HEK293 (cell line): ENCODE measurements at regions not wholly inside any gene's neighbourhood (a gene's known extent, or its start where the extent isn't known, plus 50 kb on each side); places are given as distances from the start of the nearest gene placed in this dataset.

Experiments used
- CTCF ChIA-PET: fragments of 350-600 bp; formaldehyde crosslinking; extraction: SDS; loops from one replicate; lab custom pipeline; 2021; ENCODE audit warnings: antibody characterized with exemption; lab: Yijun Ruan, JAX
- POLR2A ChIA-PET: fragments of 300-600 bp; formaldehyde crosslinking; extraction: SDS; loops from one replicate; lab custom pipeline; 2020; ENCODE audit warnings: antibody characterized with exemption, inconsistent platforms; lab: Yijun Ruan, JAX
- H3K27ac ChIP-seq: fragments of 200-500 bp; sonication (Bioruptor generic); 2 replicates; pipeline ENCODE4 v1.5.1; 2014; ENCODE audit warnings: low read depth, low read length, control low read depth, inconsistent platforms; ENCODE audit errors: extremely low read depth
- H3K36me3 ChIP-seq, 2 experiments: fragments of 200-500 bp in 1 of 2; sonication (Bioruptor generic) in 1 of 2; 1 replicate in 1 of 2; 2 replicates in 1 of 2; pipeline ENCODE4 v1.5.1; 2014 to 2017; ENCODE audit warnings: inconsistent platforms in 2 of 2, low read length in 2 of 2; ENCODE audit not compliant: control insufficient read depth in 2 of 2, insufficient read depth in 1 of 2
- H3K4me1 ChIP-seq: fragments of 200-500 bp; sonication (Bioruptor generic); 2 replicates; pipeline ENCODE4 v1.5.1; 2014; ENCODE audit warnings: mild to moderate bottlenecking, low read length, inconsistent platforms; ENCODE audit not compliant: control insufficient read depth, insufficient read depth
- H3K4me3 ChIP-seq: 2 replicates; pipeline ENCODE4 v1.5.1; 2011; ENCODE audit warnings: low read depth, mild to moderate bottlenecking, control low read depth, low read length, moderate library complexity
- H3K9me3 ChIP-seq: fragments of 200-500 bp; sonication (Bioruptor generic); 2 replicates; pipeline ENCODE4 v1.5.1; 2014; ENCODE audit warnings: low read depth, low read length, inconsistent platforms; ENCODE audit not compliant: control insufficient read depth, insufficient read depth
- BCL11A ChIP-seq: fragments of 450-650 bp; formaldehyde crosslinking; IDR thresholded peaks from 2 replicates; pipeline ENCODE4 v1.5.1; 2016; ENCODE audit warnings: low read depth, missing biosample characterization, missing genetic modification characterization
- FEZF1 ChIP-seq: fragments of 450-650 bp; formaldehyde crosslinking; IDR thresholded peaks from 2 replicates; pipeline ENCODE4 v1.5.1; 2016; ENCODE audit warnings: missing biosample characterization, missing genetic modification characterization
- KLF16 ChIP-seq: fragments of 450-650 bp; formaldehyde crosslinking; IDR thresholded peaks from 2 replicates; pipeline ENCODE4 v1.5.1; 2017; ENCODE audit warnings: missing biosample characterization, missing genetic modification characterization
- KLF8 ChIP-seq: fragments of 450-650 bp; formaldehyde crosslinking; IDR thresholded peaks from 2 replicates; pipeline ENCODE4 v1.5.1; 2016; ENCODE audit warnings: missing biosample characterization, missing genetic modification characterization
- SCRT1 ChIP-seq: fragments of 450-650 bp; formaldehyde crosslinking; IDR thresholded peaks from 2 replicates; pipeline ENCODE4 v1.5.1; 2016; ENCODE audit warnings: missing biosample characterization, missing genetic modification characterization, borderline replicate concordance
- ZBTB1 ChIP-seq: fragments of 450-650 bp; formaldehyde crosslinking; IDR thresholded peaks from 2 replicates; pipeline ENCODE4 v1.5.1; 2016; ENCODE audit warnings: missing biosample characterization, missing genetic modification characterization
- ZBTB21 ChIP-seq: fragments of 450-650 bp; formaldehyde crosslinking; IDR thresholded peaks from 2 replicates; pipeline ENCODE4 v1.5.1; 2017; ENCODE audit warnings: missing biosample characterization, missing genetic modification characterization
- ZFP69B ChIP-seq: fragments of 450-650 bp; formaldehyde crosslinking; IDR thresholded peaks from 2 replicates; pipeline ENCODE4 v1.5.1; 2016; ENCODE audit warnings: missing biosample characterization, missing genetic modification characterization
- ZNF169 ChIP-seq: fragments of 450-650 bp; formaldehyde crosslinking; IDR thresholded peaks from 2 replicates; pipeline ENCODE4 v1.5.1; 2016; ENCODE audit warnings: missing biosample characterization, missing genetic modification characterization
- ZNF311 ChIP-seq: fragments of 450-650 bp; formaldehyde crosslinking; IDR thresholded peaks from 2 replicates; pipeline ENCODE4 v1.5.1; 2017; ENCODE audit warnings: missing biosample characterization, missing genetic modification characterization, borderline replicate concordance
- ZNF335 ChIP-seq: fragments of 450-650 bp; formaldehyde crosslinking; conservative IDR thresholded peaks from 2 replicates; pipeline ENCODE4 v1.5.1; 2016; ENCODE audit warnings: missing biosample characterization, missing genetic modification characterization
- ZNF530 ChIP-seq: fragments of 450-650 bp; formaldehyde crosslinking; IDR thresholded peaks from 2 replicates; pipeline ENCODE4 v1.5.1; 2016; ENCODE audit warnings: low read depth, missing biosample characterization, missing genetic modification characterization
- ZNF623 ChIP-seq: fragments of 450-650 bp; formaldehyde crosslinking; IDR thresholded peaks from 2 replicates; pipeline ENCODE4 v1.5.1; 2016; ENCODE audit warnings: missing biosample characterization, missing genetic modification characterization
- ZNF624 ChIP-seq: fragments of 450-650 bp; formaldehyde crosslinking; IDR thresholded peaks from 2 replicates; pipeline ENCODE4 v1.5.1; 2017; ENCODE audit warnings: missing biosample characterization, missing genetic modification characterization
- ZNF658 ChIP-seq: fragments of 450-650 bp; formaldehyde crosslinking; IDR thresholded peaks from 2 replicates; pipeline ENCODE4; 2016; ENCODE audit warnings: missing biosample characterization, missing genetic modification characterization
- TF ChIP-seq, protein P1 (sequence below): fragments of 450-650 bp; formaldehyde crosslinking; IDR thresholded peaks from 2 replicates; pipeline ENCODE4 v1.5.0; 2017; ENCODE audit warnings: missing biosample characterization, missing genetic modification characterization, borderline replicate concordance
- TF ChIP-seq, protein P2 (sequence below): fragments of 450-650 bp; formaldehyde crosslinking; IDR thresholded peaks from 2 replicates; pipeline ENCODE4 v1.5.1; 2016; ENCODE audit warnings: missing biosample characterization, missing genetic modification characterization
- TF ChIP-seq, protein P3 (sequence below): fragments of 450-650 bp; formaldehyde crosslinking; IDR thresholded peaks from 2 replicates; pipeline ENCODE4 v1.5.1; 2016; ENCODE audit warnings: missing biosample characterization, missing genetic modification characterization
- TF ChIP-seq, protein P4 (sequence below): fragments of 450-650 bp; formaldehyde crosslinking; IDR thresholded peaks from 2 replicates; pipeline ENCODE4 v1.5.1; 2016; ENCODE audit warnings: missing biosample characterization, missing genetic modification characterization, low read depth
- TF ChIP-seq, protein P5 (sequence below): fragments of 450-650 bp; formaldehyde crosslinking; IDR thresholded peaks from 2 replicates; pipeline ENCODE4 v1.5.1; 2017; ENCODE audit warnings: missing biosample characterization, missing genetic modification characterization
- TF ChIP-seq, protein P6 (sequence below): IDR thresholded peaks from 2 replicates; pipeline ENCODE4 v1.6.1; 2011; ENCODE audit warnings: mild to moderate bottlenecking, low read depth, low read length, borderline replicate concordance

DNA sequence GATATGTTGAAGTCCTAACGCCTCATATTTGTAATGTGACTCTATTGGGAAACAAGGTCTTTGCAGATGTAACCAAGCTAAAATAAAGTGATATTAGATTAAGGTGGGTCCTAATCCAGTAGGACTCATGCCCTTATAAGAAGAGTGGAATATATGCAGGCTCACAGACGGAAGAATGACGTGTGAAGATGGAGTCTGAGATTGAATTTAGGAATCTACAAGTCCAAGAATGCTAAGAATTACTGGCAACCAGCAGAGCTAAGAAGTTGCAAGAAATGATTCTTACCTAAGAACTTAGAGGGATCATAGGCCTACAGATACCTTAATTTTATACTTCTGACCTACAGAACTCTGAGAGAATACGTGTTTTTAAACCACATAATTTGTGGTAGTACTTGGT lies 350.0 kb upstream of the ST8SIA4 start:
- H3K4me1 ChIP-seq = no peaks in the 10 kb centered on the region
- no peaks in the 10 kb centered on the region for H3K36me3 ChIP-seq

DNA sequence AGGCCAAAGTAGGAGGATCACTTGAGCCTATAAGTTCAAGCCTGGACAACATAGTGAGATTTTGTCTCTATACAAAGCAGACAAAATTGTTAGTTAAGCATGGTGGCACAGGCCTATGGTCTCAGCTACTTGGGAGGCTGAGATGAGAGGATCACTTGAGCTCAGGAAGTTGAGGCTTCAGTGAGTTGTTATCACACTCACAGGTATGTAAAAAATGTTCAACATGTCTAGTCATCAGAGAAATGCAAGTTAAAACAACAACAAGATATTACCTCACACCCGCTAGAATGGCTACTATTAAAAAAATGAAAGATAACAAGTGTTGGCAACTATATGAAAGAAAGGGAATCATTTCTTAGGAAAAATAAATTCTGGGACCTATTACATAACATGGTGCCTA lies 341.5 kb upstream of the ST8SIA4 start:
- TF ChIP-seq ZNF311 (tag by site-specific recombination) (no peak), ZNF623 (tag by site-specific recombination) (no peak)
- ChIA-PET CTCF (interaction anchor here (0.6 kb wide), 1 partner anchor 86 kb away, joined by 3 read pairs; no protein-coding TSS in a partner anchor), POLR2A (no interaction called here)

More for the DNA sequence above, 350.0 kb upstream of the ST8SIA4 start:
- Histone ChIP-seq H3K27ac (no peak overlapping the region), H3K4me3 (no peak overlapping the region), H3K9me3 (no peaks in the 10 kb centered on the region)
- POLR2A ChIA-PET = no interaction called here
- CTCF ChIA-PET = interaction anchor here (0.6 kb wide), 1 partner anchor 87 kb away, joined by 3 read pairs; no protein-coding TSS in a partner anchor
- TF ChIP-seq FEZF1 (tag by site-specific recombination) = no peak
- TF ChIP-seq, protein P1, sequence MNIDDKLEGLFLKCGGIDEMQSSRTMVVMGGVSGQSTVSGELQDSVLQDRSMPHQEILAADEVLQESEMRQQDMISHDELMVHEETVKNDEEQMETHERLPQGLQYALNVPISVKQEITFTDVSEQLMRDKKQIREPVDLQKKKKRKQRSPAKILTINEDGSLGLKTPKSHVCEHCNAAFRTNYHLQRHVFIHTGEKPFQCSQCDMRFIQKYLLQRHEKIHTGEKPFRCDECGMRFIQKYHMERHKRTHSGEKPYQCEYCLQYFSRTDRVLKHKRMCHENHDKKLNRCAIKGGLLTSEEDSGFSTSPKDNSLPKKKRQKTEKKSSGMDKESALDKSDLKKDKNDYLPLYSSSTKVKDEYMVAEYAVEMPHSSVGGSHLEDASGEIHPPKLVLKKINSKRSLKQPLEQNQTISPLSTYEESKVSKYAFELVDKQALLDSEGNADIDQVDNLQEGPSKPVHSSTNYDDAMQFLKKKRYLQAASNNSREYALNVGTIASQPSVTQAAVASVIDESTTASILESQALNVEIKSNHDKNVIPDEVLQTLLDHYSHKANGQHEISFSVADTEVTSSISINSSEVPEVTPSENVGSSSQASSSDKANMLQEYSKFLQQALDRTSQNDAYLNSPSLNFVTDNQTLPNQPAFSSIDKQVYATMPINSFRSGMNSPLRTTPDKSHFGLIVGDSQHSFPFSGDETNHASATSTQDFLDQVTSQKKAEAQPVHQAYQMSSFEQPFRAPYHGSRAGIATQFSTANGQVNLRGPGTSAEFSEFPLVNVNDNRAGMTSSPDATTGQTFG (tag by site-specific recombination) = no peak
- no peak for TF ChIP-seq ZNF530
- TF ChIP-seq, protein P2, sequence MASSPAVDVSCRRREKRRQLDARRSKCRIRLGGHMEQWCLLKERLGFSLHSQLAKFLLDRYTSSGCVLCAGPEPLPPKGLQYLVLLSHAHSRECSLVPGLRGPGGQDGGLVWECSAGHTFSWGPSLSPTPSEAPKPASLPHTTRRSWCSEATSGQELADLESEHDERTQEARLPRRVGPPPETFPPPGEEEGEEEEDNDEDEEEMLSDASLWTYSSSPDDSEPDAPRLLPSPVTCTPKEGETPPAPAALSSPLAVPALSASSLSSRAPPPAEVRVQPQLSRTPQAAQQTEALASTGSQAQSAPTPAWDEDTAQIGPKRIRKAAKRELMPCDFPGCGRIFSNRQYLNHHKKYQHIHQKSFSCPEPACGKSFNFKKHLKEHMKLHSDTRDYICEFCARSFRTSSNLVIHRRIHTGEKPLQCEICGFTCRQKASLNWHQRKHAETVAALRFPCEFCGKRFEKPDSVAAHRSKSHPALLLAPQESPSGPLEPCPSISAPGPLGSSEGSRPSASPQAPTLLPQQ (tag by site-specific recombination) = no peak
- no peak for TF ChIP-seq BCL11A (tag by site-specific recombination)
- no peak for TF ChIP-seq ZNF311 (tag by site-specific recombination)
- TF ChIP-seq ZFP69B = no peak
- TF ChIP-seq SCRT1 (tag by site-specific recombination) = no peak
- TF ChIP-seq, protein P3, sequence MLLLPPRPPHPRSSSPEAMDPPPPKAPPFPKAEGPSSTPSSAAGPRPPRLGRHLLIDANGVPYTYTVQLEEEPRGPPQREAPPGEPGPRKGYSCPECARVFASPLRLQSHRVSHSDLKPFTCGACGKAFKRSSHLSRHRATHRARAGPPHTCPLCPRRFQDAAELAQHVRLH (tag by site-specific recombination) = no peak
- no peak for TF ChIP-seq ZNF658 (tag by site-specific recombination)
- TF ChIP-seq, protein P4, sequence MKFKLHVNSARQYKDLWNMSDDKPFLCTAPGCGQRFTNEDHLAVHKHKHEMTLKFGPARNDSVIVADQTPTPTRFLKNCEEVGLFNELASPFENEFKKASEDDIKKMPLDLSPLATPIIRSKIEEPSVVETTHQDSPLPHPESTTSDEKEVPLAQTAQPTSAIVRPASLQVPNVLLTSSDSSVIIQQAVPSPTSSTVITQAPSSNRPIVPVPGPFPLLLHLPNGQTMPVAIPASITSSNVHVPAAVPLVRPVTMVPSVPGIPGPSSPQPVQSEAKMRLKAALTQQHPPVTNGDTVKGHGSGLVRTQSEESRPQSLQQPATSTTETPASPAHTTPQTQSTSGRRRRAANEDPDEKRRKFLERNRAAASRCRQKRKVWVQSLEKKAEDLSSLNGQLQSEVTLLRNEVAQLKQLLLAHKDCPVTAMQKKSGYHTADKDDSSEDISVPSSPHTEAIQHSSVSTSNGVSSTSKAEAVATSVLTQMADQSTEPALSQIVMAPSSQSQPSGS = no peak
- TF ChIP-seq ZBTB1 (tag by site-specific recombination) = no peak
- TF ChIP-seq KLF8 (tag by site-specific recombination) = no peak
- no peak for TF ChIP-seq ZNF169
- TF ChIP-seq, protein P5, sequence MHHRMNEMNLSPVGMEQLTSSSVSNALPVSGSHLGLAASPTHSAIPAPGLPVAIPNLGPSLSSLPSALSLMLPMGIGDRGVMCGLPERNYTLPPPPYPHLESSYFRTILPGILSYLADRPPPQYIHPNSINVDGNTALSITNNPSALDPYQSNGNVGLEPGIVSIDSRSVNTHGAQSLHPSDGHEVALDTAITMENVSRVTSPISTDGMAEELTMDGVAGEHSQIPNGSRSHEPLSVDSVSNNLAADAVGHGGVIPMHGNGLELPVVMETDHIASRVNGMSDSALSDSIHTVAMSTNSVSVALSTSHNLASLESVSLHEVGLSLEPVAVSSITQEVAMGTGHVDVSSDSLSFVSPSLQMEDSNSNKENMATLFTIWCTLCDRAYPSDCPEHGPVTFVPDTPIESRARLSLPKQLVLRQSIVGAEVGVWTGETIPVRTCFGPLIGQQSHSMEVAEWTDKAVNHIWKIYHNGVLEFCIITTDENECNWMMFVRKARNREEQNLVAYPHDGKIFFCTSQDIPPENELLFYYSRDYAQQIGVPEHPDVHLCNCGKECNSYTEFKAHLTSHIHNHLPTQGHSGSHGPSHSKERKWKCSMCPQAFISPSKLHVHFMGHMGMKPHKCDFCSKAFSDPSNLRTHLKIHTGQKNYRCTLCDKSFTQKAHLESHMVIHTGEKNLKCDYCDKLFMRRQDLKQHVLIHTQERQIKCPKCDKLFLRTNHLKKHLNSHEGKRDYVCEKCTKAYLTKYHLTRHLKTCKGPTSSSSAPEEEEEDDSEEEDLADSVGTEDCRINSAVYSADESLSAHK (tag by site-specific recombination) = no peak
- TF ChIP-seq KLF16 (tag by site-specific recombination) = no peak
- TF ChIP-seq, protein P6, sequence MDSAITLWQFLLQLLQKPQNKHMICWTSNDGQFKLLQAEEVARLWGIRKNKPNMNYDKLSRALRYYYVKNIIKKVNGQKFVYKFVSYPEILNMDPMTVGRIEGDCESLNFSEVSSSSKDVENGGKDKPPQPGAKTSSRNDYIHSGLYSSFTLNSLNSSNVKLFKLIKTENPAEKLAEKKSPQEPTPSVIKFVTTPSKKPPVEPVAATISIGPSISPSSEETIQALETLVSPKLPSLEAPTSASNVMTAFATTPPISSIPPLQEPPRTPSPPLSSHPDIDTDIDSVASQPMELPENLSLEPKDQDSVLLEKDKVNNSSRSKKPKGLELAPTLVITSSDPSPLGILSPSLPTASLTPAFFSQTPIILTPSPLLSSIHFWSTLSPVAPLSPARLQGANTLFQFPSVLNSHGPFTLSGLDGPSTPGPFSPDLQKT = no peak
- no peak for TF ChIP-seq ZBTB21
- TF ChIP-seq ZNF335 (tag by site-specific recombination) = no peak
- TF ChIP-seq ZNF624 (tag by site-specific recombination) = no peak

More for the DNA sequence above, 341.5 kb upstream of the ST8SIA4 start:
- no peaks in the 10 kb centered on the region for H3K9me3 ChIP-seq
- H3K36me3 ChIP-seq = no peaks in the 10 kb centered on the region
- H3K27ac ChIP-seq = no peak overlapping the region
- no peak overlapping the region for H3K4me3 ChIP-seq
- H3K4me1 ChIP-seq = no peaks in the 10 kb centered on the region
